Stomach (tissue), 4 donors: ENCODE measurements at regions not wholly inside any gene's neighbourhood (a gene's known extent, or its start where the extent isn't known, plus 50 kb on each side); places are given as distances from the start of the nearest gene placed in this dataset.

Experiments used
- CTCF ChIP-seq, 7 experiments: fragments of 450-650 bp in 4 of 7; fragments of 200-600 bp in 3 of 7; sonication (generic) in 3 of 7; IDR thresholded peaks; one replicate each; pipeline ENCODE4 v1.5.1; 2016 to 2019; ENCODE audit warnings: antibody characterized with exemption in 7 of 7, control low read depth in 2 of 7, mild to moderate bottlenecking in 1 of 7
- POLR2A ChIP-seq, 4 donors: fragments of 450-650 bp; IDR thresholded peaks; one replicate each; pipeline ENCODE4 v1.6.1; 2016; ENCODE audit warnings: antibody characterized with exemption in 4 of 4, control low read depth in 2 of 4, mild to moderate bottlenecking in 1 of 4, moderate library complexity in 1 of 4

- no peak for TF ChIP-seq CTCF (IDR thresholded peaks at IDR 0.05)
- no peak for TF ChIP-seq POLR2A (IDR thresholded peaks at IDR 0.05)
These were observed 132.4 kb upstream of the ZP4 start for GRCh38 chr1:238023137-238023536.
